ENCODE measurements at regions not wholly inside any gene's neighbourhood (a gene's known extent, or its start where the extent isn't known, plus 50 kb on each side); places are given as distances from the start of the nearest gene placed in this dataset.

DNA sequence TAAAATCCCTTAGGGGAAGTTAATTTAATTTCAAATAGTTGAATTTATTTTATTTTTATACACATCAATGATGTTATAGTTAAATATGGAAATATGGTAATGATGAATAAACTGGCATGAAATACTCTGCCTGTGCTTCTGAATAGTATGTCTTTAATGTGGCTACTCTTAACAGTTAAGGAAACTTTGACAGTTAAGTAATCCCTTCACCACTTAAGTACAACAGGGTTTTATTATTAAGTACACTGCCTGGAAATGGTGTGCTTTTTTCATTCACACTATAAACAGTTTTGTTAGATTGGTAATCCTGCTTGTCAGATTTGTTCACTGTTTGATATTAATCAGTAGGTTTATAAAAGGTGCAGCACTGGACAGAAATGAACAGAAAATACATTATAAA, 412.0 kb upstream of the ZEB2 start:
- TF ChIP-seq, protein P1, sequence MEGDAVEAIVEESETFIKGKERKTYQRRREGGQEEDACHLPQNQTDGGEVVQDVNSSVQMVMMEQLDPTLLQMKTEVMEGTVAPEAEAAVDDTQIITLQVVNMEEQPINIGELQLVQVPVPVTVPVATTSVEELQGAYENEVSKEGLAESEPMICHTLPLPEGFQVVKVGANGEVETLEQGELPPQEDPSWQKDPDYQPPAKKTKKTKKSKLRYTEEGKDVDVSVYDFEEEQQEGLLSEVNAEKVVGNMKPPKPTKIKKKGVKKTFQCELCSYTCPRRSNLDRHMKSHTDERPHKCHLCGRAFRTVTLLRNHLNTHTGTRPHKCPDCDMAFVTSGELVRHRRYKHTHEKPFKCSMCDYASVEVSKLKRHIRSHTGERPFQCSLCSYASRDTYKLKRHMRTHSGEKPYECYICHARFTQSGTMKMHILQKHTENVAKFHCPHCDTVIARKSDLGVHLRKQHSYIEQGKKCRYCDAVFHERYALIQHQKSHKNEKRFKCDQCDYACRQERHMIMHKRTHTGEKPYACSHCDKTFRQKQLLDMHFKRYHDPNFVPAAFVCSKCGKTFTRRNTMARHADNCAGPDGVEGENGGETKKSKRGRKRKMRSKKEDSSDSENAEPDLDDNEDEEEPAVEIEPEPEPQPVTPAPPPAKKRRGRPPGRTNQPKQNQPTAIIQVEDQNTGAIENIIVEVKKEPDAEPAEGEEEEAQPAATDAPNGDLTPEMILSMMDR (IDR thresholded peaks at IDR 0.05), result no peak
- H3K27ac ChIP-seq, result no peak overlapping the region
- intact Hi-C loops (cut with DNase I), result no loop called here
- ATAC-seq (no peak), DNase-seq (no peak)
- no peaks in the 10 kb centered on the region for H3K27me3 ChIP-seq
- H3K4me3 ChIP-seq, result no peak overlapping the region
- H3K4me1 ChIP-seq, result no peaks in the 10 kb centered on the region
- H3K36me3 ChIP-seq, result no peaks in the 10 kb centered on the region
- H3K9me3 ChIP-seq, result peaks cover 0 to 14% of the 10 kb centered on the region in 2 donors

DNA sequence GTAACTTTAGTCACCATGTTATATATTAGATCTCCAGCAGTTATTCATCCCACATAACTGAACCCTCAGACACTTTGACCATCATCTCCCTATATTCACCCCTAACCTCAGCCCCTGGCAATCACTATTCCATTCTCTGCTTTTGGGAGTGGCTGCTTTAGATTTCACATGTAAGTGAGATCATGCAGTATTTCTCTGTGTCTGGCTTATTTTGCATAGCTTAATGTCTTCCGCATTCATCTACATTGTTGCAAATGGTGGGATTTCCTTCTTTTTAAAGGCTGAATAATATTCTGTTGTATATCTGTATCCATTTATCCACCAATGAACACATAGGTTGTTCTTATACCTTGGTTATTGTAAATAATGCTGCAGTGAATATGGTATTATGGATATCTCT, 411.6 kb upstream of the ZEB2 start:
- no peaks in the 10 kb centered on the region for H3K4me1 ChIP-seq
- TF ChIP-seq, protein P1 (IDR thresholded peaks at IDR 0.05), result no peak
- H3K27me3 ChIP-seq, result no peaks in the 10 kb centered on the region
- peaks cover 0 to 19% of the 10 kb centered on the region in 2 donors for H3K9me3 ChIP-seq
- intact Hi-C loops (cut with DNase I), result no loop called here
- ATAC-seq, result no peak
- H3K27ac ChIP-seq, result no peak overlapping the region
- no peak overlapping the region for H3K4me3 ChIP-seq
- H3K36me3 ChIP-seq, result no peaks in the 10 kb centered on the region
- no peak for DNase-seq

DNA sequence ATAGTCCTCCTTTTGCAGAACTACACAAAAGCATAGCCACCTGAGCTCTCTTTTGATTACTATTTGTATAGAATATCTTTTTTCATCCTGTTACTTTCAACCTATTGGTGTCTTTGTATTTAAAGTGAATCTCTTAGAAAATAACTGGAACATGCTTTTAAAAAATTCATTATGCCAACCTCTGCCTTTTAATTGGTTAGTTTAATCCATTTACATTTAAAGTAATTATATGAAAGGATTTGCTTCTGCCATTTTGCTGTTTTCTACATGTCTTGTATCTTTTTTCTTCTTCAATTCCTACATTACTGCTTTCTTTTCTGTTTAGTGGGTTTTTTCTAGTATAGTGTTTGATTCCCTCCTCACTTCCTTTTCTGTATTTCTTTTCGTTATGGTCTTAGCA, 407.5 kb upstream of the ZEB2 start:
- intact Hi-C loops (cut with DNase I), result no loop called here
- Histone ChIP-seq H3K36me3 (no peaks in the 10 kb centered on the region), H3K4me3 (no peak overlapping the region), H3K4me1 (no peaks in the 10 kb centered on the region), H3K9me3 (peaks cover 0 to 22% of the 10 kb centered on the region in 2 donors), H3K27me3 (no peaks in the 10 kb centered on the region), H3K27ac (no peak overlapping the region)
- no peak for DNase-seq
- TF ChIP-seq, protein P1 (IDR thresholded peaks at IDR 0.05), result no peak
- ATAC-seq, result no peak

DNA sequence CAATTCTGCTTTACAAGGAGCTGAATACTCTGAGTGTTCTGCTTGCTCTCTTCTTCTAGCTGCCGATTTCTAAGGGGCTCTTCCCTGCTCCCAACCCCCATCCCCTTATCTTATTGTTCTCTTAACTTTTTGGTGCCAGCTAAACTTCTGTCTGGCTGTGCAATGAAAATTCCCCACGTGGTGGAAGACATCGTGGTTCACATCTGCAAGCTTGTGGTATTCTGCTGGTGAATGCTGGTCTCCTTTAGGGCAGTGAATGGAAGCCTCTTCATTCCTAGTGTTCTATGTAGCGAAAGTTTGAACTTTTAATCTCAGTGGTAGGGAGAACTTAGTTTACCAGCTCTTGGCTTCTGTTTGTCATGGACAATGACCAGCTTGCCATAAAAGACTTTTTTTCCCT, 406.0 kb upstream of the ZEB2 start:
- Histone ChIP-seq H3K27ac (no peak overlapping the region), H3K36me3 (no peaks in the 10 kb centered on the region), H3K27me3 (no peaks in the 10 kb centered on the region), H3K9me3 (peaks cover 0 to 22% of the 10 kb centered on the region in 2 donors), H3K4me1 (no peaks in the 10 kb centered on the region), H3K4me3 (no peak overlapping the region)
- no peak for ATAC-seq
- TF ChIP-seq, protein P1 (IDR thresholded peaks at IDR 0.05), result no peak
- DNase-seq, result no peak
- intact Hi-C loops (cut with DNase I), result no loop called here

DNA sequence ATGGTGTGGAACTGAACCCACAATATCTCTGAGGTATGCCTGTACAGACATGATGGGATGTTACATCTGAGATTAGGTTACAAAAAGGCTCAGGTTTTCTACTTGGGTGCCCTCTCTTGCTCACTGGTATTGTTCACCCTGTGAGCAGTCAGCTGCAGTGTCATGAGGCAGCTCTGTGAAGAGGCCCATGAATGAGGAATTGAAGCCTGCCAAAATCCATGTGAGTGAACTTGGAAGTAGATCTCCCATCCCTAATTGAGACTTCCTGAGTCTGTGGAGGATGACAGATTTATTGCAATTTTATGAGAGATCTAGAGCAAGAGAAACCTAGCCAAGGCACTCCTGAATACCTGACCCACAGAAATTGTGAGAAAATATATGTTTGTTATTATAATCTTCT, 404.9 kb upstream of the ZEB2 start:
- Histone ChIP-seq H3K36me3 (no peaks in the 10 kb centered on the region), H3K27me3 (no peaks in the 10 kb centered on the region), H3K27ac (no peak overlapping the region), H3K9me3 (peaks cover 0 to 22% of the 10 kb centered on the region in 2 donors), H3K4me1 (no peaks in the 10 kb centered on the region), H3K4me3 (no peak overlapping the region)
- ATAC-seq (no peak), DNase-seq (no peak)
- TF ChIP-seq, protein P1 (IDR thresholded peaks at IDR 0.05), result no peak
- intact Hi-C loops (cut with DNase I), result no loop called here

Measured in left lung (tissue), 4 donors.